HCT116 (cell line): ENCODE measurements at regions not wholly inside any gene's neighbourhood (a gene's known extent, or its start where the extent isn't known, plus 50 kb on each side); places are given as distances from the start of the nearest gene placed in this dataset.

ENCODE experiments used
- ATAC-seq: fragments of 200-7000 bp; cut with Tn5 transposase; 2 replicates; pipeline ENCODE4 v1.9.1; 2020; ENCODE audit warnings: mild to moderate bottlenecking, moderate library complexity
- BruUV-seq: library from RNA; stranded (reverse); fragments of 400-500 nt; replicated peaks from 2 replicates; lab custom pipeline; 2021; lab: Mats Ljungman, UMichigan
- CTCF ChIA-PET: fragments of 300-600 bp; sonication (Branson Sonifier 250); formaldehyde crosslinking; loops from one replicate; lab custom pipeline; 2021; ENCODE audit warnings: antibody characterized with exemption; lab: Charles Lee
- POLR2A ChIA-PET: fragments of 300-600, 350-600 bp; sonication (Branson Sonifier 250); formaldehyde crosslinking; loops from one replicate; lab custom pipeline; 2021; ENCODE audit warnings: antibody characterized with exemption; lab: Charles Lee
- RAD21 ChIA-PET, 2 experiments: fragments of 300-600 bp; sonication (Branson Sonifier 250); formaldehyde crosslinking; loops; one replicate each; lab custom pipeline; 2023; ENCODE audit warnings: low total read pairs in 2 of 2; ENCODE audit not compliant: uncharacterized antibody in 2 of 2, unreplicated experiment in 2 of 2, low non-redundant PET in 1 of 2; lab: Charles Lee
- DNase-seq: peaks from one replicate; pipeline ENCODE4 v3.0.0-alpha.2; 2010; ENCODE audit warnings: low read depth, low spot score
- H2AFZ ChIP-seq: fragments of 200-600 bp; shearing (Covaris generic), sonication (generic); 2 replicates; pipeline ENCODE4 v1.6.1; 2017; ENCODE audit warnings: low read depth, mixed run types, mixed read lengths, antibody characterized with exemption, low read length; ENCODE audit not compliant: poor library complexity, severe bottlenecking
- H3K27ac ChIP-seq: 2 replicates; pipeline ENCODE4 v1.5.1; 2012; ENCODE audit warnings: low read depth, low read length
- H3K27me3 ChIP-seq: fragments of 200-600 bp; sonication (generic); 2 replicates; pipeline ENCODE4 v1.6.1; 2016; ENCODE audit warnings: mixed run types, low read length, mixed read lengths; ENCODE audit not compliant: insufficient read depth
- H3K36me3 ChIP-seq, 2 experiments: fragments of 200-500 bp in 1 of 2; fragments of 200-600 bp in 1 of 2; sonication (Bioruptor generic) in 1 of 2; sonication (generic) in 1 of 2; 2 replicates each; pipeline versions ENCODE4 v1.5.1 to v1.6.1; 2014 to 2016; ENCODE audit warnings: low read length in 2 of 2, inconsistent platforms in 1 of 2, mixed read lengths in 1 of 2, mixed run types in 1 of 2; ENCODE audit not compliant: insufficient read depth in 2 of 2, control insufficient read depth in 1 of 2
- H3K4me1 ChIP-seq, 2 experiments: fragments of 200-600 bp in 1 of 2; sonication (generic) in 1 of 2; 2 replicates each; pipeline versions ENCODE4 v1.5.1 to v1.6.1; 2012 to 2017; ENCODE audit warnings: low read length in 2 of 2, inconsistent platforms in 1 of 2, mild to moderate bottlenecking in 1 of 2, mixed read lengths in 1 of 2, mixed run types in 1 of 2, moderate library complexity in 1 of 2; ENCODE audit not compliant: insufficient read depth in 2 of 2, control insufficient read depth in 1 of 2
- H3K4me2 ChIP-seq: fragments of 200-600 bp; sonication (generic); 2 replicates; pipeline ENCODE4 v1.6.1; 2017; ENCODE audit warnings: mixed run types, low read length, mixed read lengths
- H3K4me3 ChIP-seq, 2 experiments: fragments of 200-600 bp in 1 of 2; sonication (generic) in 1 of 2; replicated peaks in 1 of 2; 2 replicates each; pipeline ENCODE4 v1.5.1; 2011 to 2016; ENCODE audit warnings: low read length in 2 of 2, control low read depth in 1 of 2, low read depth in 1 of 2, mild to moderate bottlenecking in 1 of 2, mixed read lengths in 1 of 2, mixed run types in 1 of 2
- H3K79me2 ChIP-seq: fragments of 200-600 bp; sonication (generic); 2 replicates; pipeline ENCODE4 v1.6.1; 2017; ENCODE audit warnings: mild to moderate bottlenecking, mixed run types, low read length, moderate library complexity, mixed read lengths; ENCODE audit not compliant: insufficient read depth
- H3K9ac ChIP-seq: fragments of 200-600 bp; sonication (generic); 2 replicates; pipeline ENCODE4 v1.6.1; 2016; ENCODE audit warnings: low read length, mixed read lengths
- H3K9me2 ChIP-seq: fragments of 200-600 bp; sonication (generic), shearing (Covaris generic); 2 replicates; pipeline ENCODE4 v1.6.1; 2017; ENCODE audit warnings: mixed run types, mild to moderate bottlenecking, moderate library complexity; ENCODE audit not compliant: insufficient read depth
- H3K9me3 ChIP-seq, 2 experiments: fragments of 200-500 bp in 1 of 2; fragments of 200-600 bp in 1 of 2; sonication (Bioruptor generic) in 1 of 2; sonication (generic) in 1 of 2; 2 replicates each; pipeline ENCODE4 v1.6.1; 2014 to 2017; ENCODE audit warnings: low read length in 2 of 2, mixed read lengths in 2 of 2, inconsistent platforms in 1 of 2, low read depth in 1 of 2, mild to moderate bottlenecking in 1 of 2, mixed run types in 1 of 2, moderate library complexity in 1 of 2; ENCODE audit not compliant: control insufficient read depth in 1 of 2, insufficient read depth in 1 of 2
- H4K20me1 ChIP-seq: fragments of 200-600 bp; sonication (generic), shearing (Covaris generic); 2 replicates; pipeline ENCODE4 v1.6.1; 2017; ENCODE audit warnings: mixed run types, mild to moderate bottlenecking, moderate library complexity; ENCODE audit not compliant: insufficient read depth
- ATF3 ChIP-seq: IDR thresholded peaks from 2 replicates; pipeline ENCODE4 v1.6.1; 2012
- CBX3 ChIP-seq: IDR thresholded peaks from 2 replicates; pipeline ENCODE4 v1.6.1; 2012; ENCODE audit warnings: low read depth
- ELF1 ChIP-seq: IDR thresholded peaks from 2 replicates; pipeline ENCODE4 v1.6.1; 2012; ENCODE audit warnings: low read depth, borderline replicate concordance
- EZH2 ChIP-seq: fragments of 200-600 bp; sonication (generic); IDR thresholded peaks from 2 replicates; pipeline ENCODE4 v1.6.1; 2017; ENCODE audit warnings: antibody characterized with exemption, mixed run types
- FOSL1 ChIP-seq: IDR thresholded peaks from 2 replicates; pipeline ENCODE4 v1.6.1; 2012; ENCODE audit warnings: low read depth
- JUND ChIP-seq: IDR thresholded peaks from 2 replicates; pipeline ENCODE4 v1.6.1; 2012
- POLR2A ChIP-seq: IDR thresholded peaks from 2 replicates; pipeline ENCODE4 v1.7.0; 2011; ENCODE audit warnings: borderline replicate concordance; ENCODE audit not compliant: insufficient read depth, insufficient read length; ENCODE audit errors: extremely low read depth
- POLR2AphosphoS5 ChIP-seq: IDR thresholded peaks from 2 replicates; pipeline ENCODE4 v1.6.1; 2011; ENCODE audit warnings: mild to moderate bottlenecking, low read depth, low read length, moderate library complexity
- RAD21 ChIP-seq: IDR thresholded peaks from 2 replicates; pipeline ENCODE4 v1.6.1; 2012; ENCODE audit warnings: low read depth, mild to moderate bottlenecking
- SIN3A ChIP-seq: IDR thresholded peaks from 2 replicates; pipeline ENCODE4 v1.6.1; 2012; ENCODE audit warnings: low read depth
- SP1 ChIP-seq: IDR thresholded peaks from 2 replicates; pipeline ENCODE4 v1.6.1; 2012; ENCODE audit warnings: low read depth
- SRF ChIP-seq: IDR thresholded peaks from 2 replicates; pipeline ENCODE4 v1.6.1; 2012; ENCODE audit warnings: low read depth
- ZBTB33 ChIP-seq: IDR thresholded peaks from 2 replicates; pipeline ENCODE4 v1.6.1; 2011; ENCODE audit warnings: mild to moderate bottlenecking, low read length, moderate library complexity; ENCODE audit not compliant: insufficient replicate concordance; ENCODE audit errors: extremely low read depth
- ZFX ChIP-seq: fragments of 450-650 bp; IDR thresholded peaks from 2 replicates; pipeline ENCODE4 v1.6.1; 2017
- intact Hi-C: fragments of 100-400 bp; cut with micrococcal nuclease; formaldehyde crosslinking; loops from 2 replicates; pipeline ENCODE4 v1.10.0; 2022
- TF ChIP-seq, protein P1 (sequence below): IDR thresholded peaks from 2 replicates; pipeline ENCODE4 v1.6.1; 2012
- TF ChIP-seq, protein P2 (sequence below), 3 experiments: fragments of 200-600 bp in 1 of 3; sonication (generic) in 1 of 3; IDR thresholded peaks in 2 of 3; conservative IDR thresholded peaks in 1 of 3; 2 replicates each; pipeline ENCODE4 v1.5.1; 2012 to 2017; ENCODE audit warnings: low read depth in 2 of 3, low read length in 2 of 3, antibody characterized with exemption in 1 of 3, borderline replicate concordance in 1 of 3, control low read depth in 1 of 3, mild to moderate bottlenecking in 1 of 3, mixed read lengths in 1 of 3, mixed run types in 1 of 3, moderate library complexity in 1 of 3; ENCODE audit not compliant: insufficient read depth in 1 of 3

- H3K9me2 ChIP-seq = no peaks in the 10 kb centered on the region
Measured at GRCh38 chr12:100721169-100721568, 73.4 kb upstream of the ANO4 start.

More at GRCh38 chr12:100721169-100721568, 73.4 kb upstream of the ANO4 start:
- BruUV-seq = no TSS peak
- no peak for TF ChIP-seq SIN3A
- TF ChIP-seq, protein P1, sequence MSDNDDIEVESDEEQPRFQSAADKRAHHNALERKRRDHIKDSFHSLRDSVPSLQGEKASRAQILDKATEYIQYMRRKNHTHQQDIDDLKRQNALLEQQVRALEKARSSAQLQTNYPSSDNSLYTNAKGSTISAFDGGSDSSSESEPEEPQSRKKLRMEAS = no peak
- no peak for TF ChIP-seq ELF1
- no peak for TF ChIP-seq JUND
- no peak for TF ChIP-seq POLR2AphosphoS5
- TF ChIP-seq CBX3 = no peak
- no peak for TF ChIP-seq SRF
- no peak for TF ChIP-seq ZFX
- no peak for TF ChIP-seq RAD21
- no peak for TF ChIP-seq EZH2
- no peak for TF ChIP-seq FOSL1
- TF ChIP-seq, protein P2, sequence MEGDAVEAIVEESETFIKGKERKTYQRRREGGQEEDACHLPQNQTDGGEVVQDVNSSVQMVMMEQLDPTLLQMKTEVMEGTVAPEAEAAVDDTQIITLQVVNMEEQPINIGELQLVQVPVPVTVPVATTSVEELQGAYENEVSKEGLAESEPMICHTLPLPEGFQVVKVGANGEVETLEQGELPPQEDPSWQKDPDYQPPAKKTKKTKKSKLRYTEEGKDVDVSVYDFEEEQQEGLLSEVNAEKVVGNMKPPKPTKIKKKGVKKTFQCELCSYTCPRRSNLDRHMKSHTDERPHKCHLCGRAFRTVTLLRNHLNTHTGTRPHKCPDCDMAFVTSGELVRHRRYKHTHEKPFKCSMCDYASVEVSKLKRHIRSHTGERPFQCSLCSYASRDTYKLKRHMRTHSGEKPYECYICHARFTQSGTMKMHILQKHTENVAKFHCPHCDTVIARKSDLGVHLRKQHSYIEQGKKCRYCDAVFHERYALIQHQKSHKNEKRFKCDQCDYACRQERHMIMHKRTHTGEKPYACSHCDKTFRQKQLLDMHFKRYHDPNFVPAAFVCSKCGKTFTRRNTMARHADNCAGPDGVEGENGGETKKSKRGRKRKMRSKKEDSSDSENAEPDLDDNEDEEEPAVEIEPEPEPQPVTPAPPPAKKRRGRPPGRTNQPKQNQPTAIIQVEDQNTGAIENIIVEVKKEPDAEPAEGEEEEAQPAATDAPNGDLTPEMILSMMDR (IDR thresholded peaks at IDR 0.05 in 2 of 3, conservative IDR thresholded peaks at IDR 0.05 in 1 of 3; ENCODE audit: borderline replicate concordance in 1 of 3, insufficient read depth in 1 of 3, low read depth in 2 of 3, low read length in 2 of 3) = no peak
- no peak for TF ChIP-seq ZBTB33
- TF ChIP-seq SP1 = no peak
- no peak for TF ChIP-seq ATF3
- no peak for TF ChIP-seq POLR2A
- ChIA-PET POLR2A (no interaction called here), CTCF (no interaction called here), RAD21 (no interaction called here)
- intact Hi-C loops = no loop called here
- Histone ChIP-seq H3K4me1 (peaks cover 0 to 5% of the 10 kb centered on the region in 2 experiments; a peak in 1 of 4 replicates), H3K79me2 (no peaks in the 10 kb centered on the region), H3K4me3 (no peak overlapping the region), H3K27ac (no peak overlapping the region), H3K9ac (no peak overlapping the region), H3K27me3 (no peaks in the 10 kb centered on the region), H3K9me3 (no peaks in the 10 kb centered on the region), H4K20me1 (no peaks in the 10 kb centered on the region), H3K36me3 (no peaks in the 10 kb centered on the region), H2AFZ (no peak overlapping the region), H3K4me2 (no peak overlapping the region)
- ATAC-seq (no peak), DNase-seq (no peak)
